ENCODE measurements at regions not wholly inside any gene's neighbourhood (a gene's known extent, or its start where the extent isn't known, plus 50 kb on each side); places are given as distances from the start of the nearest gene placed in this dataset.

GRCh38 chr9:108213511-108213910 is 642.3 kb downstream of the ACTL7B start:
- no peak for DNase-seq

DNA sequence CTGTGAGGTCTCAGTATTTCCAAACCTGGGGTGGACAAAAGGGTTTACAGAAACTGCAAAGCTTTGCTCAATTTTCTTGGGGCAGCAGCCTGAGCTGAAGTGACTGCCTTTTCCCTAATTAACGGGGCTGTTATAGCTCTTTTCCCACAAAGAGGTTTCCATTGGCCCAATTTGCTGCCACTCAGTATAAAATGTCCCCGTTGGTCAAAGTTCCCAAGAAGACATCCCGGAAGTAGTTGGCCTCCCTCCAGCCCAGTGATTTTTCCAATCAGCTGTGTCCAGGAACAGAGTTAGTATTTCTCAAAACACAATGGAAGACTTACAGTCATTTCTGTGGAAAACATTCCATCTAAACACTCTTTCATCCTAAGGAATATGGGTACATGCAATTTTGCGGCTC is 643.6 kb downstream of the ACTL7B start:
- no peak for DNase-seq

- no peak for DNase-seq
Observed at GRCh38 chr9:108211411-108211955, 644.3 kb downstream of the ACTL7B start.

GRCh38 chr9:108209132-108209685 is 646.6 kb downstream of the ACTL7B start:
- DNase-seq, result no peak

DNA sequence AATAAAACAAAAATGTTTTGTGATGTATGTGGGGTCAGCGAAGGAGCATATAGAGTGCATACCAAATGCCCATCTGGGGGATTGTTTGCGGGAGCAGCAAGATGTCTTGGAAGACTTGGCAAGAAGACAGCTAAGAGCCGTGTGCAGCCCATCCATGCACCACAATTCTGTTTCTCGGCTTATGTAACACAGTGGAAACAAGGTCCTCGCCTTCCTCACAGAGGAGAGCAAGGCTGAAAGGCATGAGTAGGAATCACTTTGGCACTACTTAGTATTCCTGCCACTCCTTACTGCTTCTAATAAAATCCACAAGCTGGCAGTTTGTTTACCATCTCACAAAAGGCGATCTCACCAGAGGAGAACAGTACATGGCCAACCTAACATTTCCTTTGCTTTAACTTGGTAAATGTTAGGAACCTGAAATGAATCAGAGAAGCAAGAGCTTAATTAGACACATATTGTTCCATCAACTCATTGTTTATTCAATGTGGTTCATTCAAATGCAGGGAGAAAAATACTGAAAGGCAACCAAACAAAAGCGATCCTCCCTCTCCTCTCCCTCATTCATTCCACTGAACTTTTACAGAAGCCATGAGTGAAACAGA is 648.1 kb downstream of the ACTL7B start:
- no peak for DNase-seq

- no peak for DNase-seq
Observed at GRCh38 chr9:108205276-108205675, 650.5 kb downstream of the ACTL7B start.

DNA sequence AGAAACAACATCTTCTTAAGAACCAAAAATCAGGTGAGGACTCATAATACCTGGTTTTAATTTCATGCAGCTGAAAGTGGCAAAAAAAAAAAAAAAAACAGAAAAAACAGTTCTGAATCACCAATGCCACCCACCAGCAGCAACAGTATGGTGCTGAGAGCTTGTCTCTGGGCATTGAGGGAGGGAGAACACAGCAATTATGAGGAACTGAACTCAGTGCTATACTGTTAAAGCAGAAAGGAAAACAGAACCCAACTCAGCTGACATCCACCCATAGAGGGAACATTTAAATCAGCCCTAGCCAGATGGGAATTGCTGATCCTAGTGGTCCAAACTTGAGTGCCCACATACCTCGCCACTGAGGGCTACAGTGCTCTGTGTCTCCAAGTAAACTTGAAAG is 657.9 kb downstream of the ACTL7B start:
- no peak for DNase-seq

DNA sequence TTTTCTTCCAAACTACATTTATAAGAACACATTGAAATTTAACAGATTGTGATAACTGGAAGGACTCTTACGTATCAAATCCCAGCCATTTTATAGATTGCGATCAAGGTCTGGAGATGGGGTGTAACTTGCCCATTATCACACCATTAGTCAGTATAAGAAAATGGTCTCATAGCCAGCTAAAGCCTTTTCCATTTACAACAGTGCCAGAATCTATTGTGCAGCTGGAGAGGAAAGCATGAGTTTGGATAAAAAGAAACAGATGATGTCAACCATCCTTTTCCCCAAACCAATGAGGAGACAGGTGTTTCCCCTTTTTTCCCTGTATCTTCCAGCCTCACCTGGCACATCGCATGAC is 658.8 kb downstream of the ACTL7B start:
- no peak for DNase-seq

DNA sequence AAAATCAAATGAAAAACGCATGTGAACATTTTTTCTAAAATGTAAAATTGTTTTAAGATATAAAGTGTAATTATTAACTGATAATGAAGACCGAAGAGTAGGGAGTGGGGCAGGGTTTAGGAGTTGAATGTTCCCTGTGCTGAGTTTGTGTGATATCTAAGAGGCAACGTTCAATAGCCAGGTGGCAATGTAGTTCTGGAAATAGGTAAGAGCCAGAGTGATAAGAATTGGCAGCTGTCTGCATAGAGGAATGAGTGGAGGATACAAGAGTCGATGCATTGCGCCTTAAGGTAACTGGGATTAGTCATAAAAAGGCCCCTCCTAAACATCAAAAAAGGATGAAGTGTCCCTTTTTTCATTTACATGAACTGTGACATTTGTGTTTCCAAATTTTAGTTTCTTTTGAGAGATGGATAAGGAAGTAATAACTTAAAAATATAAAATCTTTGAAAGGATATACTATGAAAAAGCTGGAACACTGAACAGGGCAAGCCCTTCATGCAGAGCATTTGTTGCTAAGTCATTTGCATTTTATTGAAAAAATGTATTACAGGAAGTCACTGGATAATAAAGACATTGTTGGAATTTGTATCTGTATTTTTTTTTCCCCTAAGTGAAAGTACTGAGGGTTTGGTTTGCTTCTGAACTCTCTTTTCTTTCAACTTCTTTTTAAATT is 659.3 kb downstream of the ACTL7B start:
- no peak for DNase-seq

DNA sequence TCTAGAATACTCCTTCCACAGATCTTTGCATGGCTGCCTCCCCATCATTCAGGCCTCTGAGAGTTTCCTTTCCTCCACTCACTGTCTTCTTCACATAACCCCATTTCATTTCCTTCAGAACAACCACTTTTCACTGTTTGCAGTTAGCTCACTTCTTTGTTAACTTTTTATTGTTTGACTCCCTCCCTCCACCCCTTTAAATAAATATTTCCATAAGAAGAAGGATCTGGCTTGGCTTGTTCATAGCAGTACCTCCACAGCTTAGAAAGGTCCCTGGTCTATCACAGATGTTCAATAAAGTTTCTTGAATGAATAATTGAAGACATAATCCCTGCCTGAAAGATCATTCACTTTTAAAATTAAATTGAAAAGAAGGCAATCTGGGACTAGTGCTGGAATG is 661.6 kb downstream of the ACTL7B start:
- DNase-seq, result no peak

DNA sequence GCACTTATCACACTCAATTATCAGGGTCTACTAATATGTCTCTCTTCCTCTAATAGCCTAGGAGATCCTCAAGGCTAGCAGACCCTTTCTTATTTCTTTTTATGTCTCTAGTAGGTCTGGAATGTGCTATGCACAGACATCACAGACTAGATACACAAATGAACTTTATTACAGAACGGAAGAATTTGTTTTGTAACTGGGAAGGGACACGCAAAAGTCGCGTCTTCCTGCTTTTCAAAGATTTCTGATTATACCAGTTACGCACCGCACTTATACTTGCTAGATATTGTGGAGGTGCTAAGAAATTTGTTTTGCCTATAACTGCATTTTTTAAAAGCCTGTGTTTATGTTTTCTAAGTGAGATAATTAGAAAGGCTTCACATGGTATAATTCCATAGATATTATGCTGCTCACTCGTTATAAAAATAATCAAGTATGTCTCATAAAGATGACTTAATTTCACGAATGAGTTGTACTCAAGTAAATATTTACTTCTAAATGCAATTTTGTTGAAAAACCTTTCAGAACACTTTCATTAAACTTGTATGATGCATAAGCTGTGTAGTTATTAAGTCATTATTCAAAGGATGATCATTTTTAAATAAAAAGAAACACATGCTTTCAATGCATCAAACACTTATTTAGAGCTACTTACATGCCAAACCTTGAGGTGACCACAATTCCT is 662.6 kb downstream of the ACTL7B start:
- DNase-seq, result no peak

DNA sequence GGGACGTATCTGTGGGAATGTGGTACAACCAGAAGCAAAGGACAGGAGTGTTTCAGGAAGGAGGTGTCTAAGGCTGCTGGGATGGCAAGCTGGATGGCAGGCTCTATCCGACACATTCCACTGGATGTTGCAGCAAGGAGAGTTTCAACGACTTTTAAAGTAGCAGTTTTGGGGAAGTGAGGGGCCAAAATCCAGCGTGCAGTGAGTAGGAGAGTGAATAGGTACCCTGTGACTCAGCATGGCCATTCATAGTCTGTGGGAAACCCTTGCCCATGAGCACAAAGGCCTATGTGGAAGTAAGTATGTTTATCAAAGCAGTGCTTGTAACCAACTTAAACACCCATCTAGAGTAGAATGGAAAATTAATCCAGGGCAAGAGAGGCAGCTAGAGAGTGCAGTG is 664.7 kb downstream of the ACTL7B start:
- no peak for DNase-seq

- DNase-seq, result no peak
Observed at GRCh38 chr9:108188976-108189375, 666.8 kb downstream of the ACTL7B start.

GRCh38 chr9:108188482-108188881 is 667.3 kb downstream of the ACTL7B start:
- no peak for DNase-seq

DNA sequence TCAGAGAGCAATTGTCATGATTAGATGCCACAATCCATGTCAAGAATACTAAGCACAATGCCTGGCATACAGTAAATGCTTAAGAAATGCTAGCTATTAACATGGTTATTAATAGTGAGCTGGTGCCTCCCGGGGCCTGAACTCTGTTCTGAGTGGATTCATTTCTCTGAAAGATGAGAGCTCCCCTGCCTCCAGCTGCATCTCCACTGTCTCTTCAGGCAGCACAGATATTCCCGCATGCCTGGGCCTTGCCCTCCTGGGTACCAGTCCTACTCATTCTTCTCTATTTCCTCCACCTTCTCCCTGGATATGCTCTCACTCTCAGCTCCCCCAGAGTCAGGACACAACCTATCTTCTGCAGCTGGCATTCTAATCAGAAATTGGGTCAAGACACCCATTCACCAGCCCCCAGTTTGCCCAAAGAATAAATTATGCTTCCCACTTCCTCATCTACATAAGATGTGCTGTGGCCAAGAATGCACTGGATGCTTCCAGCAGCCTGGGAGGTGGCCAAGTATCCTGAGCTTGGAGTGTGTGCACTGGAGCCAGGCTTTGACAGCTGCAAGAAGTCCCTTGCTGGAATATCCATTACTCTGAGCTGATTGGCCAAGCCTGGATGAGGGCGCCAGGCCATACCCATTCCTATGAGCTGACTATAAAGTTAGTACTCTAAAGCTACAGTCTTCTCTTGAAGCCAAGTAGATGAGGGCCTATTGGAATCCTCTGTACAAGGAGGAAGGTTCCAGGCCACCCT is 669.0 kb downstream of the ACTL7B start:
- no peak for DNase-seq

- DNase-seq, result no peak
Observed at GRCh38 chr9:108185613-108186012, 670.2 kb downstream of the ACTL7B start.

DNA sequence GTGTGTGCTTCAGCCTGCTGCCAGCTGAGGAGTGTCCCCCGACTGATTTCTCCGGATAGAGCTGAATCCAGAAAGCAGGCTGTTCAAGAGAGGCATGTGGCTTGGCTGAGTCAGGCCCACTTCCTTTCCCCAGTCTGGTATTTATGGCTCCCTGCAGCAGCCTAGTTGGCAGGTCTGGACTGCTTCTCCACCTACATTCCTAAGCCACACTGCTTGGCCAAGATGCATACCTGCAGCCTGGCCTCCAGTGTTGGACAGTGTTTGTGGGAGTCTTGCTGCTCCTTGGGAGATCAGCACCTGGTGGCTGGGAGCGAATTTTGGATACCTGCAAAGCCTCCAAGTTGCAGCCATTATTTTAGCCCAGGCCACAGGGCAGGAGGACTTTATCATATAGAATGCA is 670.8 kb downstream of the ACTL7B start:
- no peak for DNase-seq

- no peak for DNase-seq
Observed at GRCh38 chr9:108184009-108184408, 671.8 kb downstream of the ACTL7B start.

DNA sequence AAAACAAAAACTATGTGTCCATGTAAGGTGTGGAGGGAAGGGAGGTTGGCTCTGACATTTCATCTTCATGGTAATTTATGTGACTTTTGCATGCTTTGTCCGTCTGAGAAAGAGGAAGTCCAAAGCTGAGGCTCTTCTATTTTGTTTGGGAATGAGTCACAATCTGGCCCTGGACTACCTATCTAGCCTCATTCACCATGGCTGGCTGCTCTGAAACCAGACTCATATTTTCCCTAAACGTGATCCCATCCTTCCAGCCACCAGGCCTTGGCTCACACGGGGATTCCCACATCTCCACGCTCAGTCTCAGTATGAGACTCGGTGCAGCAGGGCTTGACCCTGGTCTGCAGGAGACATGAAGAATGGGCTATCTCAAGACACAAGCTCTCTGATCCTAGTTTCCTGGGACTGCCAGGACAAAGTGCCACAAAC is 672.8 kb downstream of the ACTL7B start:
- DNase-seq, result no peak

GRCh38 chr9:108182270-108182669 is 673.5 kb downstream of the ACTL7B start:
- DNase-seq, result no peak

DNA sequence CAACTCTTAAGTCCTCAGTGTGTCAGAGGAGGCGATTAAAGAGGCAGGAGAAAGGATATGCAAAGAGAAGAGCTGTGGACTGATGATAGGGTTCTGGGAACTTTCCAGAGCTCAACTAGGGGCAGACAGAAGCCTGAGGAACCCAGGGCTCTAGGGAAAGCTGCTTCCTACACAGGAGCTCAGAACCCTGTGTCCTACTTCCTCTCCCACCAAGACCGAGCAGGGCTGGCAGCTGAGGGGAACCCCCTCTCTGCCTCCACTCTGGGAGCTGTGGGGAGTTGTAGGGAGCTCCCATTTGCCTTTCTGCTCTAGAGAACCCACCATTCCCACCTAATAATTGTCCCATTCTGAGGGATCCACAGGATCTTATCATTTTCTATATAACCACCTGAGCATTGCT is 674.3 kb downstream of the ACTL7B start:
- DNase-seq, result no peak

DNA sequence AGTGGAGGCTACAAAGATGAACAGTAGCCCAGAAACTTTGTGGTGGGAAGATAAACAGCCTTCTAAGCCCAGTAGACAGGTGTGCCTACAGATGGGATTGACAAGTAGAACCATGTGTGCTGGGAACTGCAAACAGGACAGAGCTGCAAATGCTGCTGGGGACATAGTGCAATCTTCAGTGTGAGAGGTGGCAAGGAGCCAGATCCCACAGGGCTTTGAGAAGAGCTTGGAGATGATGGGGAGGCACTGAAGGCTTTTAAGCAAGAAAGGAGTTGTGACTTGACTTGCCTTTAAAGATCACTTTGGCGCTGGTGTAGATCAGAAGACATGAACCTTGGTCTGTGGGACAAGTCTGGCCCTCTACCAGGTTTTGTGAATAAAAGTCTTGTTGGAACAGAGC is 675.2 kb downstream of the ACTL7B start:
- DNase-seq, result no peak

DNA sequence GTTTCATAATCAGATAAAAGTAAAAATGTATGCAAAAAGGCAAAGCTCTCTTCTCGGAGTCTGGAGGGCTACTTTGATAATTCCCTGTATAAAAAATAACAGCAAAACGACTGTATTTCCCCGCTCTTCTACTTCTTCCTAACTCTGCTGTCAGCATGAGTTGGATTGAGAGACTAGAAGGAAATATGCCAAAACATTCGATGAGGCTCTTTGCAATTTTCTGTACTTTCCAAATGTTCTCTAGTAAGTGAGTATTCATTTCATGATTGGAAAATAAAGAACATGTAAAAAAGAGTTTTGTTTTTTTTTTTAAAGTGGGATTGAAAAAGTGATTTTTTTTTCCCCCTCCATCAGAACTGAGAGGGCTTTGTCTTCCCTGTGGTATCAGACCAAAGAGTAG is 677.5 kb downstream of the ACTL7B start:
- no peak for DNase-seq
